Naive thymus-derived CD4-positive, alpha-beta T cell (primary cell): ENCODE measurements at regions not wholly inside any gene's neighbourhood (a gene's known extent, or its start where the extent isn't known, plus 50 kb on each side); places are given as distances from the start of the nearest gene placed in this dataset.

Source experiments
- ATAC-seq: fragments of 150-1000 bp; cut with Tn5 transposase; 2 replicates; pipeline ENCODE4 v1.10.0; 2021; ENCODE audit warnings: mild to moderate bottlenecking, moderate library complexity
- CTCF ChIA-PET: fragments of 350-600 bp; sonication (Branson Sonifier 250); formaldehyde crosslinking; loops from one replicate; lab custom pipeline; 2021; ENCODE audit warnings: antibody characterized with exemption; lab: Charles Lee
- POLR2A ChIA-PET: fragments of 350-600 bp; sonication (Branson Sonifier 250); formaldehyde crosslinking; loops from one replicate; lab custom pipeline; 2021; ENCODE audit warnings: antibody characterized with exemption, inconsistent platforms; lab: Charles Lee
- DNase-seq, 9 donors: peaks; one replicate each; pipeline versions ENCODE4 v3.0.0 to v3.0.0-alpha.2; 2020 to 2022; ENCODE audit warnings: mixed read lengths in 1 of 9
- H3K27ac ChIP-seq: one replicate; pipeline ENCODE4 v1.7.0; 2013; ENCODE audit warnings: mild to moderate bottlenecking, low read depth, low read length, moderate library complexity
- H3K27me3 ChIP-seq, 2 donors: one replicate each; pipeline ENCODE4 v1.7.0; 2013; ENCODE audit warnings: low read length in 2 of 2, mild to moderate bottlenecking in 2 of 2, moderate library complexity in 2 of 2; ENCODE audit not compliant: control insufficient read depth in 2 of 2, insufficient read depth in 2 of 2
- H3K36me3 ChIP-seq, 3 experiments: 1 replicate in 2 of 3; 2 replicates in 1 of 3; pipeline ENCODE4 v1.7.0; 2013; ENCODE audit warnings: low read length in 3 of 3, mild to moderate bottlenecking in 3 of 3, moderate library complexity in 1 of 3; ENCODE audit not compliant: insufficient read depth in 3 of 3, control insufficient read depth in 2 of 3
- H3K4me1 ChIP-seq, 2 donors: one replicate each; pipeline ENCODE4 v1.7.0; 2013; ENCODE audit warnings: low read length in 2 of 2, mild to moderate bottlenecking in 2 of 2, moderate library complexity in 1 of 2; ENCODE audit not compliant: control insufficient read depth in 2 of 2, insufficient read depth in 2 of 2
- H3K4me3 ChIP-seq: 2 replicates; pipeline ENCODE4 v1.7.0; 2013; ENCODE audit warnings: mild to moderate bottlenecking, low read length
- H3K9me3 ChIP-seq, 3 experiments: 1 replicate in 2 of 3; 2 replicates in 1 of 3; pipeline ENCODE4 v1.7.0; 2013; ENCODE audit warnings: low read length in 3 of 3; ENCODE audit not compliant: control insufficient read depth in 2 of 3
- H3K27ac Mint-ChIP-seq, 9 donors: one replicate each; pipeline ENCODE4 v1.8.0; 2020 to 2022; ENCODE audit warnings: mixed read lengths in 9 of 9, mild to moderate bottlenecking in 8 of 9, moderate library complexity in 5 of 9, inconsistent platforms in 2 of 9
- H3K27me3 Mint-ChIP-seq, 5 donors: one replicate each; pipeline ENCODE4 v1.8.0; 2021 to 2022; ENCODE audit warnings: mixed read lengths in 5 of 5, mild to moderate bottlenecking in 1 of 5
- H3K36me3 Mint-ChIP-seq, 5 donors: one replicate each; pipeline ENCODE4 v1.8.0; 2020 to 2022; ENCODE audit warnings: mixed read lengths in 5 of 5, mild to moderate bottlenecking in 3 of 5, inconsistent platforms in 1 of 5
- H3K4me1 Mint-ChIP-seq, 7 donors: one replicate each; pipeline ENCODE4 v1.8.0; 2020 to 2022; ENCODE audit warnings: mixed read lengths in 7 of 7, mild to moderate bottlenecking in 3 of 7, inconsistent platforms in 1 of 7
- H3K4me3 Mint-ChIP-seq, 10 donors: one replicate each; pipeline ENCODE4 v1.8.0; 2020 to 2022; ENCODE audit warnings: mild to moderate bottlenecking in 10 of 10, mixed read lengths in 10 of 10, moderate library complexity in 6 of 10, inconsistent platforms in 2 of 10
- H3K9me3 Mint-ChIP-seq, 11 donors: one replicate each; pipeline ENCODE4 v1.8.0; 2020 to 2022; ENCODE audit warnings: mixed read lengths in 11 of 11, mild to moderate bottlenecking in 4 of 11, inconsistent platforms in 1 of 11, moderate library complexity in 1 of 11
- intact Hi-C, 2 donors: fragments of 100-400 bp; cut with micrococcal nuclease; formaldehyde crosslinking; loops; one replicate each; pipeline ENCODE4 v1.15.1; 2023

GRCh38 chr22:49676230-49676629, 151.4 kb downstream of the BRD1 start:
- no peaks in the 10 kb centered on the region for H3K9me3 Mint-ChIP-seq
- no peak for DNase-seq
- H3K9me3 ChIP-seq, result no peaks in the 10 kb centered on the region
- H3K4me1 Mint-ChIP-seq, result peaks cover 5 to 21% (median 20%) of the 10 kb centered on the region in 7 donors
- H3K27me3 Mint-ChIP-seq, result peaks cover 6 to 45% (median 8%) of the 10 kb centered on the region in 5 donors
- no peaks in the 10 kb centered on the region for H3K36me3 Mint-ChIP-seq
- POLR2A ChIA-PET, result no interaction called here
- no peak for ATAC-seq
- no peak overlapping the region for H3K4me3 Mint-ChIP-seq
- CTCF ChIA-PET, result no interaction called here
- peak overlapping the region in 3 of 9 donors; percentile 15 to 76 (median 49) for H3K27ac Mint-ChIP-seq
- H3K4me1 ChIP-seq, result peaks cover 0 to 9% of the 10 kb centered on the region in 2 donors
- H3K27ac ChIP-seq, result no peak overlapping the region
- no peak overlapping the region for H3K4me3 ChIP-seq
- intact Hi-C loops, result no loop called here
- no peaks in the 10 kb centered on the region for H3K27me3 ChIP-seq
- no peaks in the 10 kb centered on the region for H3K36me3 ChIP-seq

- H3K4me1 Mint-ChIP-seq, result peaks cover 8 to 25% (median 23%) of the 10 kb centered on the region in 7 donors
- H3K4me3 Mint-ChIP-seq, result no peak overlapping the region
- intact Hi-C loops, result no loop called here
- no peak for ATAC-seq
- Histone ChIP-seq H3K36me3 (no peaks in the 10 kb centered on the region), H3K4me3 (no peak overlapping the region), H3K4me1 (peaks cover 0 to 16% of the 10 kb centered on the region in 2 donors), H3K27me3 (no peaks in the 10 kb centered on the region), H3K9me3 (no peaks in the 10 kb centered on the region), H3K27ac (no peak overlapping the region)
- no peak for DNase-seq
- peaks cover 10 to 46% (median 10%) of the 10 kb centered on the region in 5 donors for H3K27me3 Mint-ChIP-seq
- ChIA-PET CTCF (no interaction called here), POLR2A (no interaction called here)
- no peaks in the 10 kb centered on the region for H3K36me3 Mint-ChIP-seq
- H3K9me3 Mint-ChIP-seq, result no peaks in the 10 kb centered on the region
- peak overlapping the region in 4 of 9 donors; percentile 18 to 76 (median 49) for H3K27ac Mint-ChIP-seq
These were observed 153.1 kb downstream of the BRD1 start for GRCh38 chr22:49674479-49675050.

- H3K4me1 Mint-ChIP-seq, result peaks cover 8 to 25% (median 20%) of the 10 kb centered on the region in 7 donors
- H3K36me3 ChIP-seq, result no peaks in the 10 kb centered on the region
- intact Hi-C loops, result no loop called here
- DNase-seq (no peak), ATAC-seq (no peak)
- H3K36me3 Mint-ChIP-seq, result peaks cover 0 to 3% (median 0%) of the 10 kb centered on the region in 5 donors
- POLR2A ChIA-PET, result no interaction called here
- peaks cover 10 to 45% (median 10%) of the 10 kb centered on the region in 5 donors for H3K27me3 Mint-ChIP-seq
- H3K27ac ChIP-seq, result no peak overlapping the region
- H3K4me3 ChIP-seq, result no peak overlapping the region
- H3K27ac Mint-ChIP-seq, result no peak overlapping the region
- no peaks in the 10 kb centered on the region for H3K27me3 ChIP-seq
- H3K9me3 ChIP-seq, result no peaks in the 10 kb centered on the region
- peak overlapping the region in 1 of 10 donors; percentile 16 for H3K4me3 Mint-ChIP-seq
- H3K9me3 Mint-ChIP-seq, result no peaks in the 10 kb centered on the region
- H3K4me1 ChIP-seq, result peaks cover 0 to 14% of the 10 kb centered on the region in 2 donors
- CTCF ChIA-PET, result no interaction called here
These were observed 154.6 kb downstream of the BRD1 start for GRCh38 chr22:49673048-49673447.

GRCh38 chr22:49672014-49672516, 155.6 kb downstream of the BRD1 start:
- no peaks in the 10 kb centered on the region for H3K27me3 ChIP-seq
- peak overlapping the region in 2 of 9 donors; percentile 69 to 70 for H3K27ac Mint-ChIP-seq

GRCh38 chr22:49671331-49672013, 156.2 kb downstream of the BRD1 start:
- intact Hi-C loops, result loop anchor here in 1 of 2 donors (2.0 kb wide), 1 partner anchor 21 kb away; no protein-coding TSS in a partner anchor

More at GRCh38 chr22:49672014-49672516, 155.6 kb downstream of the BRD1 start:
- ATAC-seq (no peak), DNase-seq (no peak)
- H3K9me3 ChIP-seq, result no peaks in the 10 kb centered on the region
- Mint-ChIP-seq H3K27me3 (peaks cover 10 to 48% (median 10%) of the 10 kb centered on the region in 5 donors), H3K4me1 (peaks cover 10 to 27% (median 21%) of the 10 kb centered on the region in 7 donors), H3K36me3 (peaks cover 0 to 3% (median 0%) of the 10 kb centered on the region in 5 donors), H3K9me3 (peaks cover 0 to 1% (median 0%) of the 10 kb centered on the region in 11 donors), H3K4me3 (peak overlapping the region in 8 of 10 donors; percentile 71 to 89 (median 81))
- no peaks in the 10 kb centered on the region for H3K36me3 ChIP-seq
- intact Hi-C loops, result no loop called here
- no peak overlapping the region for H3K27ac ChIP-seq
- peaks cover 0 to 14% of the 10 kb centered on the region in 2 donors for H3K4me1 ChIP-seq
- POLR2A ChIA-PET, result no interaction called here
- no peak overlapping the region for H3K4me3 ChIP-seq
- CTCF ChIA-PET, result no interaction called here

GRCh38 chr22:49670456-49671330, 157.0 kb downstream of the BRD1 start:
- POLR2A ChIA-PET, result interaction anchor here (1.3 kb wide), 1 partner anchor 14 kb away, joined by 4 read pairs; no protein-coding TSS in a partner anchor
- H3K27ac Mint-ChIP-seq, result peak overlapping the region in 6 of 9 donors; percentile 14 to 78 (median 54)

More at GRCh38 chr22:49671331-49672013, 156.2 kb downstream of the BRD1 start:
- Histone ChIP-seq H3K36me3 (no peaks in the 10 kb centered on the region), H3K4me1 (peaks cover 5 to 19% of the 10 kb centered on the region in 2 donors), H3K27me3 (no peaks in the 10 kb centered on the region), H3K4me3 (no peak overlapping the region), H3K9me3 (no peaks in the 10 kb centered on the region), H3K27ac (no peak overlapping the region)
- H3K4me3 Mint-ChIP-seq, result peak overlapping the region; percentile 49 to 89 (median 78)
- H3K4me1 Mint-ChIP-seq, result peaks cover 14 to 33% (median 26%) of the 10 kb centered on the region in 7 donors
- no peak for DNase-seq
- peaks cover 0 to 3% (median 0%) of the 10 kb centered on the region in 5 donors for H3K36me3 Mint-ChIP-seq
- peaks cover 0 to 2% (median 0%) of the 10 kb centered on the region in 11 donors for H3K9me3 Mint-ChIP-seq
- peak; percentile 26 for ATAC-seq
- H3K27ac Mint-ChIP-seq, result peak overlapping the region in 7 of 9 donors; percentile 23 to 78 (median 38)
- CTCF ChIA-PET, result no interaction called here
- POLR2A ChIA-PET, result no interaction called here
- peaks cover 10 to 50% (median 10%) of the 10 kb centered on the region in 5 donors for H3K27me3 Mint-ChIP-seq

More at GRCh38 chr22:49670456-49671330, 157.0 kb downstream of the BRD1 start:
- peaks cover 0 to 2% (median 0%) of the 10 kb centered on the region in 11 donors for H3K9me3 Mint-ChIP-seq
- Histone ChIP-seq H3K27ac (no peak overlapping the region), H3K36me3 (no peaks in the 10 kb centered on the region), H3K4me3 (peak overlapping the region; percentile 20), H3K4me1 (peaks cover 5 to 24% of the 10 kb centered on the region in 2 donors), H3K9me3 (no peaks in the 10 kb centered on the region), H3K27me3 (no peaks in the 10 kb centered on the region)
- CTCF ChIA-PET, result no interaction called here
- H3K27me3 Mint-ChIP-seq, result peaks cover 10 to 50% (median 10%) of the 10 kb centered on the region in 5 donors
- peaks cover 0 to 3% (median 0%) of the 10 kb centered on the region in 5 donors for H3K36me3 Mint-ChIP-seq
- peak overlapping the region; percentile 49 to 89 (median 78) for H3K4me3 Mint-ChIP-seq
- DNase-seq (peak in 2 of 9 donors; percentile 23 to 49), ATAC-seq (peak; percentile 52)
- intact Hi-C loops, result loop anchor here in 1 of 2 donors (1.0 to 2.0 kb wide), 2 partner anchors 13 to 22 kb away; no protein-coding TSS in a partner anchor
- H3K4me1 Mint-ChIP-seq, result peaks cover 14 to 41% (median 33%) of the 10 kb centered on the region in 7 donors
